GM12872 (cell line): ENCODE measurements at regions not wholly inside any gene's neighbourhood (a gene's known extent, or its start where the extent isn't known, plus 50 kb on each side); places are given as distances from the start of the nearest gene placed in this dataset.

Experiments
- CTCF ChIP-seq: IDR thresholded peaks from 3 replicates; pipeline ENCODE4 v1.5.1; 2011; ENCODE audit warnings: low read depth, mild to moderate bottlenecking, low read length, moderate library complexity; ENCODE audit not compliant: insufficient read depth

DNA sequence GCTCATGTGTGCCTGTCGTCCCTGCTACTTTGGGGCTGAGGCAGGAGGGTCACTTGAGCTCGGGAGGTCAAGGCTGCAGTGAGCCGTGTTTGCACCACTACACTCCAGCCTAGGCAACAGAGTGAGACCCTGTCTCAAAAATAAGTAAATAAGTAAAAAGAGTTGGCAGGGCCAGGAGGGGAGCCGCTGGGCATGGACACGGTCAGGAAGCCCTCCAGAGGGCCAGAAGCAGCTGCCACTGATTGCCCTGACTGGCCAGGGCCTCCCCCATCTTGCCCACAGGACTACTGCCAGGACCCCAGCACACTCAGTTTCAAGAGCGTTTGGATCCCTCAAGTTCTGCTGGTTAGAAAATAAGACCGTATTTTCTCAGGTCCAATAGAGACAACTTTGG lies 112.2 kb upstream of the IPO9 start:
- no peak for TF ChIP-seq CTCF

GRCh38 chr1:201717286-201717685 lies 111.7 kb upstream of the IPO9 start:
- TF ChIP-seq CTCF: no peak

DNA sequence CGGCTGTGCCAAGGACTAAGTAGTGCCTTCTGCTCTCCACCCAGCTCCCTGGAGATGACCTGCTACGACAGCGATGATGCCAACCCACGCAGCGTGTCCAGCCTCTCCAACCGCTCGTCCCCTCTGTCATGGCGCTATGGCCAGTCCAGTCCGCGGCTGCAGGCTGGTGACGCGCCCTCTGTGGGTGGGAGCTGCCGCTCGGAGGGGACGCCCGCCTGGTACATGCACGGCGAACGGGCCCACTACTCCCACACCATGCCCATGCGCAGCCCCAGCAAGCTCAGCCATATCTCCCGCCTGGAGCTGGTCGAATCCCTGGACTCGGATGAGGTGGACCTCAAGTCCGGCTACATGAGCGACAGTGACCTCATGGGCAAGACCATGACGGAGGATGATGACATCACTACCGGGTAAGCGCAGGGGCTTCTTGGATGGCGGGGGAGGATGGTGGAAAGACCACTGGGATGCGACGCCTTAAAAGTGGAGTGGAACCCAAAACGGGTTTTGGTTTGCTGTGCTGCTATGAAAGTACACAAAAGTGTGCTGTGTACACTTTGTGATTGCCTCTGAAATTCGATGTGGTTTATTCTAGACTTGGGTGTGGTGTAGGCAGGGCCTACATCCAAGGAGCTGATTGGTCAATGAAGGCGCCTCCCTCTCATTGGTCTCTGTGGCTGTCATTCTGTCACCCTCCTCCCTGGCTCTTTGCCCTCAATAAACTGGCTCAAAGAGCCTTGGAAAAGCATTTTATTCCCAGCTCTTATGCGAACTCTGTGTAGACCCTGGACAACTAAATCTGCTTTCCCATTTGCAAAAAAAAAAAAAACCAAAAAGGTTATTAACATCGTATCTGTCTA lies 110.4 kb upstream of the IPO9 start:
- no peak for TF ChIP-seq CTCF

GRCh38 chr1:201719812-201720521 lies 109.0 kb upstream of the IPO9 start:
- no peak for TF ChIP-seq CTCF

DNA sequence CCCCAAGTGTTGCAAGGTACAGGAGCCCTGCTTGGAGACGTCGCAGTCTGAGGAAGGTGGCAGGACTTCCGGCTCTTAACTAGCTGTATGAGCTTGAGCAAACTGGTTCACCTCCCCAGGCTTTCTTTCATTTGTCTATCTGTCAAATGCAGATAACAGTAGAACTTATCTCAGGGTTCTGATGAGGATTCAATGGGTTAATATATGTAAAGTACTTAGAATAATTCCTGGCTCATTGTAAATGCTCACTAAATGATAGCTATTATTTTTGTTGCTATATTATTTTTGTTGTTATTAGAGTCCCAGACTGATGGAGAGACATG lies 108.5 kb upstream of the IPO9 start:
- TF ChIP-seq CTCF: no peak

GRCh38 chr1:201721082-201722049 lies 107.6 kb upstream of the IPO9 start:
- no peak for TF ChIP-seq CTCF
